ENCODE measurements at regions not wholly inside any gene's neighbourhood (a gene's known extent, or its start where the extent isn't known, plus 50 kb on each side); places are given as distances from the start of the nearest gene placed in this dataset.

DNA sequence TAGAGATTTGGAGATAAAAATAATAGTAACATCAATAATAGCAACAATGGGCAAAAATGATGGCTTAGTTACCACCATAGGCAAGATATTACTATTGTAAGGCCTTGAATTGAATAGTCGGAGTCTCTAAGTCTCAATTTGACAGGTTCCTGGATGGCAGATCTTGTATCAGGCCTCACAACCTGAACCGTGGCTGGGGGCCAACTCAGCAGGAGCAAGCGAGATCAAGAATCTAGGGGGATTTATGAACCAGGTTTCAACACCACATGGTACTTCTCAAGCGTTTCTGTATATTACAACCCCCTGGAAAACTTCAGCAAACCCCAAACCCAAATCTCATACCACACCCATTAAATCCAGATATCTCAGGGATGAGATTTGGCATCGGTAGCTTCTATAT is 573.8 kb downstream of the LIG4 start:
- TF ChIP-seq, protein P1, sequence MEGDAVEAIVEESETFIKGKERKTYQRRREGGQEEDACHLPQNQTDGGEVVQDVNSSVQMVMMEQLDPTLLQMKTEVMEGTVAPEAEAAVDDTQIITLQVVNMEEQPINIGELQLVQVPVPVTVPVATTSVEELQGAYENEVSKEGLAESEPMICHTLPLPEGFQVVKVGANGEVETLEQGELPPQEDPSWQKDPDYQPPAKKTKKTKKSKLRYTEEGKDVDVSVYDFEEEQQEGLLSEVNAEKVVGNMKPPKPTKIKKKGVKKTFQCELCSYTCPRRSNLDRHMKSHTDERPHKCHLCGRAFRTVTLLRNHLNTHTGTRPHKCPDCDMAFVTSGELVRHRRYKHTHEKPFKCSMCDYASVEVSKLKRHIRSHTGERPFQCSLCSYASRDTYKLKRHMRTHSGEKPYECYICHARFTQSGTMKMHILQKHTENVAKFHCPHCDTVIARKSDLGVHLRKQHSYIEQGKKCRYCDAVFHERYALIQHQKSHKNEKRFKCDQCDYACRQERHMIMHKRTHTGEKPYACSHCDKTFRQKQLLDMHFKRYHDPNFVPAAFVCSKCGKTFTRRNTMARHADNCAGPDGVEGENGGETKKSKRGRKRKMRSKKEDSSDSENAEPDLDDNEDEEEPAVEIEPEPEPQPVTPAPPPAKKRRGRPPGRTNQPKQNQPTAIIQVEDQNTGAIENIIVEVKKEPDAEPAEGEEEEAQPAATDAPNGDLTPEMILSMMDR (conservative IDR thresholded peaks at IDR 0.05; ENCODE audit: low read depth, low read length): no peak
- no peak for TF ChIP-seq EZH2 (IDR thresholded peaks at IDR 0.05; ENCODE audit: borderline replicate concordance, low read depth, low read length, poor library complexity, severe bottlenecking)

All from A673 (cell line).